GM21825 (cell line): ENCODE measurements at regions not wholly inside any gene's neighbourhood (a gene's known extent, or its start where the extent isn't known, plus 50 kb on each side); places are given as distances from the start of the nearest gene placed in this dataset.
"Not testable (repeated sequence)": the region's sequence is repeated elsewhere in the genome, so short reads cannot be mapped to it uniquely, and the experiment has no call there.

Source experiments
- ATAC-seq: cut with Tn5 transposase; IDR thresholded peaks from one replicate; pipeline ENCODE4 v1.9.1; 2021; ENCODE audit warnings: mild to moderate bottlenecking, moderate library complexity; ENCODE audit not compliant: unreplicated experiment

- no peak for ATAC-seq
These were observed 93.1 kb upstream of the HIF1A start for GRCh38 chr14:61602003-61602732.

GRCh38 chr14:61602733-61603077 is 92.6 kb upstream of the HIF1A start:
- no peak for ATAC-seq

- ATAC-seq, result no peak
These were observed 91.6 kb upstream of the HIF1A start for GRCh38 chr14:61603736-61604135.

- ATAC-seq, result no peak
These were observed 87.6 kb upstream of the HIF1A start for GRCh38 chr14:61607570-61608244.

- no peak for ATAC-seq
These were observed 86.8 kb upstream of the HIF1A start for GRCh38 chr14:61608245-61609165.

GRCh38 chr14:61609191-61609843 is 86.0 kb upstream of the HIF1A start:
- ATAC-seq, result no peak

- no peak for ATAC-seq
These were observed 85.4 kb upstream of the HIF1A start for GRCh38 chr14:61609884-61610283.

- no peak for ATAC-seq
These were observed 84.4 kb upstream of the HIF1A start for GRCh38 chr14:61610900-61611299.

GRCh38 chr14:61611880-61612630 is 83.3 kb upstream of the HIF1A start:
- no peak for ATAC-seq

GRCh38 chr14:61613006-61613405 is 82.3 kb upstream of the HIF1A start:
- ATAC-seq, result not testable (repeated sequence)

GRCh38 chr14:61614693-61615092 is 80.6 kb upstream of the HIF1A start:
- no peak for ATAC-seq

GRCh38 chr14:61615743-61616523 is 79.4 kb upstream of the HIF1A start:
- ATAC-seq, result no peak

GRCh38 chr14:61616524-61617185 is 78.7 kb upstream of the HIF1A start:
- no peak for ATAC-seq

- ATAC-seq, result no peak
These were observed 76.9 kb upstream of the HIF1A start for GRCh38 chr14:61618448-61618847.

GRCh38 chr14:61619494-61619893 is 75.8 kb upstream of the HIF1A start:
- no peak for ATAC-seq

GRCh38 chr14:61620130-61620946 is 75.0 kb upstream of the HIF1A start:
- ATAC-seq, result peak; percentile 83

GRCh38 chr14:61621444-61621843 is 73.9 kb upstream of the HIF1A start:
- no peak for ATAC-seq

- ATAC-seq, result no peak
These were observed 73.3 kb upstream of the HIF1A start for GRCh38 chr14:61622051-61622450.
